ENCODE measurements at regions not wholly inside any gene's neighbourhood (a gene's known extent, or its start where the extent isn't known, plus 50 kb on each side); places are given as distances from the start of the nearest gene placed in this dataset.

DNA sequence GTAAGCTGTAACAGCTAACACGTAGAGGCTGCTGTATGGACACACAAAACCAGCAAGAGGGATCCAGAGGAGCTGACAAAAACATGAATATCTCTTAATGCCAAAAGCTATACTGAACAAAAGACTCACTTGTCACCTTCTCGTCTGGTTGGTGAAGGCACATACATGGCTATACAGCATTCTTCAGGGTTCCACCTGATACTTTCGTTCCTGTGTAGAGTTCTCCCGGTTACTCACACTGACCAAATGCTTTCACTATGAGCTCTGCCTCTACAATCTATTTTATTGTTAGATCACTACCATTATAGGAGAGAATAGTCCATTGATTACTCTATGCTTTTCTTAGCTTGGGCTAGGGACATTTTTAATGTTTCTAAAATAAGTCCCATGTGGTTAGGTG is 193.1 kb downstream of the HNMT start:
- no peak for TF ChIP-seq FOXM1 (IDR thresholded peaks at IDR 0.05; ENCODE audit: borderline replicate concordance)
- no peak for TF ChIP-seq SUZ12 (IDR thresholded peaks at IDR 0.05)
- TF ChIP-seq, protein P1, sequence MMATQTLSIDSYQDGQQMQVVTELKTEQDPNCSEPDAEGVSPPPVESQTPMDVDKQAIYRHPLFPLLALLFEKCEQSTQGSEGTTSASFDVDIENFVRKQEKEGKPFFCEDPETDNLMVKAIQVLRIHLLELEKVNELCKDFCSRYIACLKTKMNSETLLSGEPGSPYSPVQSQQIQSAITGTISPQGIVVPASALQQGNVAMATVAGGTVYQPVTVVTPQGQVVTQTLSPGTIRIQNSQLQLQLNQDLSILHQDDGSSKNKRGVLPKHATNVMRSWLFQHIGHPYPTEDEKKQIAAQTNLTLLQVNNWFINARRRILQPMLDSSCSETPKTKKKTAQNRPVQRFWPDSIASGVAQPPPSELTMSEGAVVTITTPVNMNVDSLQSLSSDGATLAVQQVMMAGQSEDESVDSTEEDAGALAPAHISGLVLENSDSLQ (IDR thresholded peaks at IDR 0.05) = no peak
- TF ChIP-seq SP1 (IDR thresholded peaks at IDR 0.05) = no peak
- TF ChIP-seq LEF1 (IDR thresholded peaks at IDR 0.05; ENCODE audit: borderline replicate concordance) = no peak
- TF ChIP-seq ARNT (IDR thresholded peaks at IDR 0.05) = no peak
- TF ChIP-seq BHLHE40 (IDR thresholded peaks at IDR 0.05; ENCODE audit: borderline replicate concordance) = no peak
- TF ChIP-seq ELF4 (IDR thresholded peaks at IDR 0.05) = no peak
